ENCODE measurements at regions not wholly inside any gene's neighbourhood (a gene's known extent, or its start where the extent isn't known, plus 50 kb on each side); places are given as distances from the start of the nearest gene placed in this dataset.

DNA sequence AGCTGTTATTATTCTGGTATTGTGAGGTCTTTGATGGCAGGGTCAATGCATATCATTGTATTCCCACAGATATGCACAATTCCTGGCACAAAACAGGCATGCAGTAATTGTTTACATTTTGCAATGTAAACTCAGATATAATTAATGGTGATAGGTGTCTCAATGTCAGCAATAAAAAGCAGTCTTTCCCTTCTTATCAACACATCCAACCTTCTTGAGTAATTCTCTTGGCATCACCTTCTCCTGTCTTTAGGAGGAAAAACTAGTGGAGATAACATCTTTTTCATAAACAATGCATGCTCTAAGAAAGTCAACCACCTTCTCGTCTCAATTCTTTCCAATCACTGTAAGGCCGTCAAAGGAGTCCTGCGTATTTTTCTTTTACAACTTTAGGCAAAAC, 313.3 kb upstream of the GULP1 start:
- ChIA-PET POLR2A (ENCODE audit: low non-redundant PET) (no interaction called here), CTCF (no interaction called here)
- H3K27ac ChIP-seq (ENCODE audit: low read depth, low read length, poor library complexity, severe bottlenecking): no peak overlapping the region
- H3K4me1 ChIP-seq (ENCODE audit: insufficient read depth, low read length, poor library complexity, severe bottlenecking): no peaks in the 10 kb centered on the region
- H3K4me3 ChIP-seq (ENCODE audit: low read depth, low read length, poor library complexity, severe bottlenecking): no peak overlapping the region
- no TSS peak for BruUV-seq (replicated peaks)
- H3K27me3 ChIP-seq (replicated peaks; ENCODE audit: insufficient read depth, low read depth, low read length, poor library complexity): no peaks in the 10 kb centered on the region
- no peak for TF ChIP-seq EZH2 (IDR thresholded peaks at IDR 0.05; ENCODE audit: borderline replicate concordance, low read depth, low read length, poor library complexity, severe bottlenecking)
- TF ChIP-seq, protein P1, sequence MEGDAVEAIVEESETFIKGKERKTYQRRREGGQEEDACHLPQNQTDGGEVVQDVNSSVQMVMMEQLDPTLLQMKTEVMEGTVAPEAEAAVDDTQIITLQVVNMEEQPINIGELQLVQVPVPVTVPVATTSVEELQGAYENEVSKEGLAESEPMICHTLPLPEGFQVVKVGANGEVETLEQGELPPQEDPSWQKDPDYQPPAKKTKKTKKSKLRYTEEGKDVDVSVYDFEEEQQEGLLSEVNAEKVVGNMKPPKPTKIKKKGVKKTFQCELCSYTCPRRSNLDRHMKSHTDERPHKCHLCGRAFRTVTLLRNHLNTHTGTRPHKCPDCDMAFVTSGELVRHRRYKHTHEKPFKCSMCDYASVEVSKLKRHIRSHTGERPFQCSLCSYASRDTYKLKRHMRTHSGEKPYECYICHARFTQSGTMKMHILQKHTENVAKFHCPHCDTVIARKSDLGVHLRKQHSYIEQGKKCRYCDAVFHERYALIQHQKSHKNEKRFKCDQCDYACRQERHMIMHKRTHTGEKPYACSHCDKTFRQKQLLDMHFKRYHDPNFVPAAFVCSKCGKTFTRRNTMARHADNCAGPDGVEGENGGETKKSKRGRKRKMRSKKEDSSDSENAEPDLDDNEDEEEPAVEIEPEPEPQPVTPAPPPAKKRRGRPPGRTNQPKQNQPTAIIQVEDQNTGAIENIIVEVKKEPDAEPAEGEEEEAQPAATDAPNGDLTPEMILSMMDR (conservative IDR thresholded peaks at IDR 0.05; ENCODE audit: low read depth, low read length): no peak
- intact Hi-C loops (cut with micrococcal nuclease; ENCODE audit: unreplicated experiment): no loop called here
- no peaks in the 10 kb centered on the region for H3K9me3 ChIP-seq (ENCODE audit: low read depth, low read length, poor library complexity, severe bottlenecking)
- no peak for DNase-seq (ENCODE audit: low spot score)
- no peaks in the 10 kb centered on the region for H3K36me3 ChIP-seq (ENCODE audit: insufficient read depth, low read length, poor library complexity, severe bottlenecking)

DNA sequence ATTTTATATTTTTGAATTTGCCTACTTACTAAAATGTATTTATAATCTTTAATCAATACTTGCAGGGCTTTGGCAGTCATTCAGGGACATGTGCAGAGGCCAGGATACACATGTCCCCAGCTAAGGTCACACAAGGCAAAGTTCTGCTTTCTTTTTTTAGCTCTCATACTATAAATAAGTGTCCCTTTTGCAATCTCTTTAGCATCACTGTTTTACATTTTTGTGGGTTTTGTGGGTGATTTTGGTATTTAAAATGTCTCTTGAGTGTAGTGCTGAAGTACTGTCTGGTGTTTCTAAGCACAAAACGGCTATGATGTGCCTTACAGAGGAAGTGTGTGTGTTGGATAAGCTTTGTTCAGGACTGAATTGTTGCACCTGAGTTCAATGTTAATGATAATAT, 309.0 kb upstream of the GULP1 start:
- Histone ChIP-seq H3K4me3 (ENCODE audit: low read depth, low read length, poor library complexity, severe bottlenecking) (no peak overlapping the region), H3K27me3 (replicated peaks; ENCODE audit: insufficient read depth, low read depth, low read length, poor library complexity) (no peaks in the 10 kb centered on the region), H3K36me3 (ENCODE audit: insufficient read depth, low read length, poor library complexity, severe bottlenecking) (no peaks in the 10 kb centered on the region), H3K9me3 (ENCODE audit: low read depth, low read length, poor library complexity, severe bottlenecking) (no peaks in the 10 kb centered on the region), H3K27ac (ENCODE audit: low read depth, low read length, poor library complexity, severe bottlenecking) (no peak overlapping the region), H3K4me1 (ENCODE audit: insufficient read depth, low read length, poor library complexity, severe bottlenecking) (no peaks in the 10 kb centered on the region)
- TF ChIP-seq, protein P1 (conservative IDR thresholded peaks at IDR 0.05; ENCODE audit: low read depth, low read length): no peak
- no peak for TF ChIP-seq EZH2 (IDR thresholded peaks at IDR 0.05; ENCODE audit: borderline replicate concordance, low read depth, low read length, poor library complexity, severe bottlenecking)
- CTCF ChIA-PET: no interaction called here
- intact Hi-C loops (cut with micrococcal nuclease; ENCODE audit: unreplicated experiment): no loop called here
- POLR2A ChIA-PET (ENCODE audit: low non-redundant PET): no interaction called here
- DNase-seq (ENCODE audit: low spot score): no peak
- BruUV-seq (replicated peaks): no TSS peak

DNA sequence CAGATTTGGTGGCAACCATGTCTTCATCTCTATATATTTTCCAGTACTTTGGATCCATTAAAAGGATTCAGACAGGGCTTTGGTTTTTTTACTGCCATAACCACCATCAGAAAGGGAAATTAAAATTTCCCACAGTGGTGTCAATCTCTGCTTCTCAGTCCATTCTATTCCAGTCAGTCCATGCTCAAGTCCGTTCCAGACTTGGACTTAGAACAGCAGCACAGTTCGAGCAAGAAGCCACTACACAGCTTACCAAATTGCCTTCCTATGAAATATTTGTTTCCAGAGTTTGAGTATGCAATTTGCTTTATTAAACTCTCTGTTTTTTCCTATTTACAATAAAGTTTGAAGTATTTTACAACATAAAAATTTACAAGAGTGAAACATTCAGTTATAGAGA, 306.5 kb upstream of the GULP1 start:
- H3K4me3 ChIP-seq (ENCODE audit: low read depth, low read length, poor library complexity, severe bottlenecking): no peak overlapping the region
- H3K27me3 ChIP-seq (replicated peaks; ENCODE audit: insufficient read depth, low read depth, low read length, poor library complexity): no peaks in the 10 kb centered on the region
- H3K9me3 ChIP-seq (ENCODE audit: low read depth, low read length, poor library complexity, severe bottlenecking): no peaks in the 10 kb centered on the region
- no peak overlapping the region for H3K27ac ChIP-seq (ENCODE audit: low read depth, low read length, poor library complexity, severe bottlenecking)
- ChIA-PET POLR2A (ENCODE audit: low non-redundant PET) (no interaction called here), CTCF (no interaction called here)
- no peaks in the 10 kb centered on the region for H3K4me1 ChIP-seq (ENCODE audit: insufficient read depth, low read length, poor library complexity, severe bottlenecking)
- BruUV-seq (replicated peaks): no TSS peak
- H3K36me3 ChIP-seq (ENCODE audit: insufficient read depth, low read length, poor library complexity, severe bottlenecking): no peaks in the 10 kb centered on the region
- DNase-seq (ENCODE audit: low spot score): no peak
- TF ChIP-seq, protein P1 (conservative IDR thresholded peaks at IDR 0.05; ENCODE audit: low read depth, low read length): no peak
- no peak for TF ChIP-seq EZH2 (IDR thresholded peaks at IDR 0.05; ENCODE audit: borderline replicate concordance, low read depth, low read length, poor library complexity, severe bottlenecking)
- intact Hi-C loops (cut with micrococcal nuclease; ENCODE audit: unreplicated experiment): no loop called here

All from A673 (cell line).